ENCODE measurements at regions not wholly inside any gene's neighbourhood (a gene's known extent, or its start where the extent isn't known, plus 50 kb on each side); places are given as distances from the start of the nearest gene placed in this dataset.

DNA sequence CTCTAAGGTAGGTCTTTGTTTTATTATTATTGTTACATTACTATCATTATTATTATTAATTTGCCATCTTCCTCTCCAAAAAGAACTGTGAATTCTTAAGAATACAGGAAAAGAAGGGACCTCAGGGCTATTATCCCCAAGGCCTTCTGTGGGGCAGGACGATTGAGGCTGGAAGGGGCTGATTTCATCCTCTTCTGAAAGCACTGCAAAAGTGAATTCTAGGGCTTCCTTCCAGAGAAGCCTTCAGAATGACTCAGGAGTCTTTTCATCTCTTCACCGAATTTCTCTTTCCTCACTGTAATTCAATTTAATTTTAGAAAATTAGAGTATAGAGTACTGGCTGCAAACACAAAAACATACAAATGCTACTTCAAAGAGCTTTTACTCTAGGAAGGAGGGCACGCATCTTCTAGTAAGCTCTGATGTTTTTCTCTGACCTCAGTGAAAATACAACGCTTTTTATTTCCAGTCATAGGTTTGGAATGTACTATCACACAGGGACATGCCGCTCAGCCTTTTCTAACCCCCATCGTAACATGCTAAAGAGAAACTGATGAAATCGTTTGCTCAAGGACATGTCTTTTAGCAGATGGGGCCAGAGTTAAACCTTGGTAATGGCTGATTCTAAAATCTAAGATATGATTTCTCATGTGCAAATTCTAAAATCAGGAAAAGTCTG is 280.2 kb upstream of the PITRM1 start:
- no peak for ATAC-seq

DNA sequence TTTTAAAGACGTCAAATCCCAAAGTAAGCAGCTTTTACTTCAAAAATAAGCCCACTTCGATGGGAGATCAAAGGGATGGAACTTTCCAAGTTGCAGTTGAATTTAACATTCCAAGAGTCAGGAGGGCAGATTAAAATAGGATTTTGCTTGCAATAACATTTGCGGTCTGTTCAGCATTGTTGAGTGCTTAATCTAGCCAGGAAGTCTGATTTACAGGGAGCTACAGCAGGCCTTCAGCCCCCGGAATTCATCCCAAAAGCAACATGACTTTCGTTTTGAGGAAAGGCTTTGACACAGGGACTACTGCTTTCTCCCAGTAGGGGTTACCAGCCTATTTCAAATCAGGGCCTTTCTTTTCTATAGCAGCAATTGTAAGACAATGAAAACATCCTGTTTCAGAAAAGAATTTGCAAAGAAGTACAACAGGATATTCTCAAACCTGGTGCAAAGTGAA is 279.6 kb upstream of the PITRM1 start:
- no peak for ATAC-seq

DNA sequence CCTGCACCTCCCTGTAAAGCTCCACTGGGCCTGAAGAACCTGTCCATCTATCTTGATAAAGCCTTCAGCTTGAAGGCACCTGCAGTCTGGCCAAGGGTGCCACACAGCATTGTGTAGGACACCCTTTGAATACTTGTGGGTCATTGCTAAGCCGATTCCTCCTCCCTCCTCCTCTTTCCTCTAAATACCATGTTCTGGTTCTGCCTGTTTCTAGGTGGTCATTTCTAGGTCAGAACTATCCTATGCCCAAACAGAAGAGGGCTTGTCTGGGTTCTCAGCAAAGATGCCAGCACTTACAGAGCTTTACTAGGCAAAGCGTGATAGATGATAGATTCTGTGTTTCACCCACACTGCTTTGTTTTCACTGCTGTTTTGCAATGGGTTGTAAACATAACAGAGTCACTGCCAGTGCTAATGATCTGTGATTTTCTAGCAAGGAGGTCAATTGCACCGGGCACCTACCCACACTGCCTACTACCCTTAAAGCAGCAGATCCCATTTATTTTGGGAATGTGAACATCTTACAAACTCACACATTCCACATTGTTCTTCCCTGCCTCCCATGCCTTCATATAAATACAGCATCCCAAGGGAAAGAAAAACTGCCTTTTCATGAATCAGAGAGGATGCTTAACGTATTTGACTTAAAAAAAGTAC is 279.1 kb upstream of the PITRM1 start:
- no peak for ATAC-seq

DNA sequence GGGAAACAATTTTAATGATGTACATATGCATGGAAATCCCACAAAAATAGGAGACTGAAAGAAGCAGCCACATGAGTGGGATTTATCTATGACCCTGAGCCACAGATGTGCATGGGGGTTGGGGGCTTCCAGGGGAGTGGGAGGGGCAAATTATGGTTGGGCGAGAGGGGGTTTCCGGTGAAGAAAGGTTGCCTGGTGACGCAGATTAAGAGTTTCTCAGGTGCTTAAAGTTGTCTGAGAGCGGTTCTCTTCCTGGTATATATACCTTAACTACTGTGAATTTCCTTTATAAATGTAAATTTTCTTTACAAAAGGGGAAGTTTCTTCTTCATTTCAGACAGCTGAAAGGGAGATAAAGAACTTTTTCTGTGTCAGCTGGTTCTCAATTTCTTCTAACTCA is 273.6 kb upstream of the PITRM1 start:
- peak in 1 of 2 donors; percentile 46 for ATAC-seq

DNA sequence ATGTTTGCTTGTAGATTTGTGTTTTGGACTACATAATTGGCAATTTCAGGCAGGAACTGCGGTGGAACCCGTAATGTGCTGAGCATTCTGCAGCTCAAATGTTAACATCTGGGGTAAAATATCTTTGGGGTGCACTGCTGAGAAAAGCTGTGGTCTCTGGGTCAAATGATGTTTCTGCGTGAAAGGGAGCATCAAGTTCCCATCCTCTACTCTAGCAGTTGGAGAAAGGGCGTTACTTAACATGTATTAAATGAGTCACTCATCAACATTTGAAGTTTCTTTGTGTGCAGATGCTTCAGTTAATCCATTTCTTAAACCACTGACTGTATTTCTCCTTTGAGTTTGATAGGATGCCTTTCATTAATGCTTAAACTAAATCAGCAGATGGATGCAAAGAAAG is 273.1 kb upstream of the PITRM1 start:
- no peak for ATAC-seq

DNA sequence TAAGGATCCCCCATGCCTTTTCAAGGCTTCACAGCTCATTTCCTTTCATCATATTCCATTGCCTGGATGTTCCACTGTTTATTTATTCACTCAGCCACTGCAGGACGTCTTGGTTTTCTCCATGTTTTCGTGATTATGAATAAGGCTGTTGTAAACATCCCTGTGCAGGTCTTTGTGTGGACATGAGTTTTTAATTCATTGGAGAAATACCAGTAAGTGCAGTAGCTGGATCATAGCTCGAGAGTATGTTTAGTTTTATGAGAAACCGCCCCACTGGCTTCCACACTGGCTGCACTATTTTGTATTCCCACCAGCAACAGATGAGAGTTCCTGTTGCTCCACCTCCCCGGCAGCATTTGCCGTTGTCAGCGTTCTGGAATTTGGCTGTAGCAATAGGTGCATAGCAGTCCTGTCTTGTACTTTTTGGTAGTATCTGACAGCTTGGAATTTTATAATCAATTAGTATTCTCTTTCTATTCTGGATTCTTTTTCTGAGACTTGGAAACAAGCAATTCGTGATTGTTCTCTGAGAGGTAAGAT is 269.9 kb upstream of the PITRM1 start:
- ATAC-seq = no peak

DNA sequence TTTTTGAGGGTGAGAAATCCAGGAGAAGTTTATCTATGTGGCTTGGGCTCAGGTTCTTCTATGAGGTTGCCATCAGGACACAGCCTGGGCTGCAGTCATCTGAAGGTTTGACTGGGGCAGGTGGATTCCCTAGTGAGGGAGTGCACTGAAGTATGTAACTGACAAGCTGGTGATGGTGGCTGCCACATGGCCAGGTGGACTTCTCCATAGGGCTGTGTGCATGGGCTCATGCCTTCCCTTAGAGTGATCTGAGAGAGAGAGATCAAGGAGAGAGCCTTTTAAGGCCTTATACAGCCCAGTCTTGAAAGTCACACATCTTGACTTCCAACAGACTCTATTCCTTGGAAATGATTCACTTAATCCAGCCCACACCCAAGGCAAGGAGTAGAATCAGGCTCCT is 266.6 kb upstream of the PITRM1 start:
- no peak for ATAC-seq

DNA sequence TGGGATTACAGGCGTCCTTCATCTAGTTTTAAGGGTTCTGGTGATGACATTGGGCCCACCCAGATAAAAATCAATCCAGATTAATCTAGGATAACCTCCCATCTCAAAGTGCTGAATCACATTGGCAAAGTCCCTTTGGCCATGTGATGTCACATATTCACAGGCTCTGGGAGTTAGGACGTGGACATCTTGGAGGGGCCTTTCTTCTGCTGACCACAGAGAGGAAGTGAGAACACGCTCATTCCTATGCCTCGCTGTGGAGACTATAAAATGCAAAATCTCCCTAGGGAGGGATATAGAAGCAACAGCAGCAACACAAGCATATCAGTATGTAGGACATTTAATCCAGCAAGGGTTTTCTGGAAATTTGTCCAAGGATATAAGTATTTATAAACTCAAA is 266.0 kb upstream of the PITRM1 start:
- ATAC-seq = no peak

DNA sequence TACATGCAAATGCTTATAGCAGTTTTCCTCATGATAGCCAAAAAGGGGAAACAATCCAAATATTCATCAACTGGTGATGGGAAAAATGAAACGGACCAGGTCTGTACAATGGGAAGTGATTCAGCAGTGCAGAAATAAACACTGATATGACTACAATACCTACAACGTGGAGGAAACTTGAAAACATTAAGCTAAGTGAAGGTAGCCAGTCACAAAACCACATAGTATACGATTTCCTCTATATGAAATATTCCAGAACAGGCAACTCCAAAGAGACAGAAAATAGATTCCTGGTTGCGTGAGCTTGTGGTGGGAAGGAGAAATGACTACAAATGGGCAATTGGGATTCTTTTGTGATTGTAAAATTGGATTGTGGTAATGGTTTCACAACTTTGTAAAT is 263.1 kb upstream of the PITRM1 start:
- no peak for ATAC-seq

DNA sequence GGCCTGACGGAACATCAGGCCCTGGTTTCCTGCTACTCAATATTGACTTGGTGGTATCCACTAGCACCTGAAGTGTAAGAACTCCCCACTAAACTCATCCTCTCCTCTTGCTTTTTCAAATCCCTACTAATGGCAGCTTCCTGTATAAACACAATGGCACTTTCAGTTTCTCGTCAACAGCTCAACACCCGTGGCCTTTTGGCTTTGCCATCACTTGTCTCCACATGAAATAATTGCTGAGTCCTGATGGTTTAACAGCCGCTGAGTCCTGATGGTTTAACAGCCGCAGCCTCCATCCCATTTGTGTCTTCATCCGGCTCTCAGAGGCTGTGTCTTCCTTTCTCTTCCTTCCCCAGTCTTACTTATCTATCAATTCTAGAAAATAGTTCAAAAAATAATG is 261.4 kb upstream of the PITRM1 start:
- no peak for ATAC-seq

DNA sequence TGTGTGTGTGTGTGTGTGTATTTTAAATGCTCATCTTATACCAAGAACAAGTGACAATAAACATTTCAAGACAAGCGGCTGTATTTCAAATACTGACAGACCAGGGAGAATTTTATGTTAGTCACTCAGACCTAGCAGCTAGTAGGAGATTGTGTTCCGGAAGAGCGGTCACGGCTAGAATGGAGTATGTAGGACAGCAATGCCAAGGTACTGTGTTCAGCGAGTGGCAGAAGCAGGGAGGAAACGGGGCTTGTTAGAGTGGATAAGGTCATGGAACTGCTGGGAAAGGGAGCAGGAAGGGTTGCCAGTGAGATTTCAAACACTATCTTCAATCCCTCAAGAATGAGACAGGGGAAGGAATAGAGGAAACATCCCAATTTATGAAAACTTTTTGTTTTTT is 260.5 kb upstream of the PITRM1 start:
- no peak for ATAC-seq

DNA sequence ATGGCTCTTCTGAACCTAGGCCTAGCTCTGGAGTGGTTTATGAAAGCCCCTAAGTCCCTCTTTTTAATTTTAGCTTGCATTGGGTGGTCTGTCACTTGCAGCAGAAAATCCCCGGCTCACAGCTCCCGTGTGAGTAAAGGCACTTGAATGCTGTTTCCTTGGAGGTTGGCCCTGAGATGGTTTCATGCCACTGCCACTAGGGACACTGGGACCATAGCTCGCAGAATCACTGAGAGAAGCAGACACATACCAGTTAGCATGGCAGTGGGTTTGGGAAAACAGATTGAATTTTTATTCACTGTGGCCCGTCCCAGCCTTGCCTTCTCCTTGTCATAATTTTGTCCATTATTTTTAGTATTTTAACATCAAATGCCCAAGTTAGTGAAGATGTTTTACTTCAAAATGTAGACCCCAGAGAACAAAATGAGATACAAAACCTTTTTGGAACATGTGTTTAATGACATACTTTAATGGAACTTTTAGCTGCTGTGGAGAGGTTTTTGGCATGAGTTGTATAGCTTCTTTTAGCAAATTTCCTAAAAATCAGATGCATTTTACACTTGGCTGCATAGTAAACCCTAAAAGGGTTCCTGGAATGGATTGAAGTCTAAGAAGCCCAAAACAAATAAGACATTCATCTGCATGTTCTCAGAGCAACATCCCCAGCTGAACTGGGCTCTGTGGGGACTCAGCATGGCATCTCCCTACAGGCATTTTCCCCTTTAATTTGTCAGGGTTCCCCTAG is 259.7 kb upstream of the PITRM1 start:
- ATAC-seq = no peak

DNA sequence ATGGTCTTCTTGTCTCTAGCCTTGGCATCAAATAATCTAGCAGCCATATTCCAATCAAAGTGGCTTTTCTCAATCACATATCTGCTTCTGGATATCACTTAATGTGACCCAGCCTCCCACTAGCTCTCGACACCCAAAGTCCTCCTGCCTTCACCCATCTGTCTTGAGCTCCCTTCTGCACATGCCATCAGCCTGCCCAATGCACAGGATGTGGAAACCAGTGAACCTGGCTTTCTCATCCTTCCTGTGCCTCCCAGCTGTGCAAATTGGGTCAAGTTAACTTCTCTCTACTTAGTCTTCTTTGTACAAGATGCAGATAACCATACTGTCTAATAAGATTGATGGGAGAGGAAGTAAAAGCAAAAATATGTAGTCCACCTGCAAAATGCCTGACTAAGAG is 257.9 kb upstream of the PITRM1 start:
- ATAC-seq = no peak

DNA sequence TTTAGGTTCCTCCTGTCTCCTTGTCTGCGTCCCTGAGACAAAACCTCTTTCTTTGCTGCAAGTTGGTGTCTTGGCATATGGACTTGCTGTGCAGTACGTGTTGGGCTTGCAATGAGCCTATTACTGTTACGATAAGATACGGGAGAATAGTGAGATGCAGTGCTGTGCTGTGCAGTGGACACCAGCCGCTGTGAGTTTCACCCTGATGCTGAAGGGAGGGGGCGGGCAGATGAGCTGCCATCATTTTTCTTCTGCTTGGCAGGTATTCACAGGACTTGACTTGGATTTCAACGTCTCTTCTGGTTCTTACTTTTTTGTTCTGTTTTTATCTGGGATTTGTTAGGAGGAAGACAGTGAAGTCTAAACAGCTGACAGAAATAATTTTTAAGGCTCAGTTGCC is 257.1 kb upstream of the PITRM1 start:
- ATAC-seq = no peak

DNA sequence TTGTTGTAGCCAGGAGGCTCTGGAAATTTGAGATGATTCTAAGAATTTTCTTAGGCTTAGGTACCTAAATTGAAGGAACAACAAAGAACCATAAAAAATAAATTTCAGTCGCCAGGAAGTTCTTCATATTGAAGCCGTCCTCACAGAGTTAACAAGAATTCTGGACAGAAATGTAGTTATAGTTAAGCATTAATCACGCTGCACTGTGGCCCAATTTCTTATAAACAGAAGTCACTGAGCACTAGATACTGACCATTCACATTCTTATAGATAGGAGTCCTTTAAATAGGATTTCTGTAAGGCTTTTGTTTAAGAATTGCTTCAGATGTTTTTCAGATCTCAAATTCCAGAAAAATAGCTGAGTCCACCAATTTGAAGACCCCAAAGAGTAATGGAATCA is 256.2 kb upstream of the PITRM1 start:
- ATAC-seq = no peak

DNA sequence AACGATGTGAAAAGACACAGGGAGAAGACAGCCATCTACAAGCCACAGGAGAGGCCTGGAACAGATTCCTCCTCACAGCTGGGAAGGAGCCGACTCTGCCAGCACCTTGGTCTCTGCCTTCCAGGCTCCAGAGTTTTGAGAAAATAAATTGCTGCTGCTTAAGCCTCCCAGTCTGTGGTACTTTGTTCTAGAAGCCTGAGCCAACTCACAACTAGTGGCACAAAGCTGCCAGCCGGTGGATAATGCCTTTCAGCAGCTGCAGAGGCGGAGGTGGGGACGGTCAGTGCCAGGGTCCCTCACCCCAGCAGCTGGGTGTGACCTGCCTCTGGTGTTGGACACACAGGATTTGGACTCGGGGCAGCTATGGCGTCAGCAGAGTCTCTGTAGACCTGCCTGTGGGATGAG is 255.4 kb upstream of the PITRM1 start:
- ATAC-seq = no peak

DNA sequence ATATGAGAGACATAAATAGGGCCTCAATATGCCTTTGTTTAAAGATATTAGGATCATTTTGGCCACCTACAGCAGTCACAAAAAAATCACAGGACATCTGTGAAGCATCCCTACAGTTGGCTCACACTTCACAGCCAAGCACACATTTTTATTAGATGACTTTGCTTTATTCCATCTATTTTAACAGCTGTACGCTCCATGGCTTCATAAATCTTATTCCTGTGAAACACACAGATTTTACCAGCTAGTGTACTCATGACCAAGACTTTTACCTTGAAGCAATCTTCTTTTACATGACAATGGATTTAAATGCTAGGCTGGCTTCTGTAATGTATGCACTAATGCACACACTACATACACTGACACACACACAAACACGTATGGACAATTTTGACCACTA is 254.8 kb upstream of the PITRM1 start:
- no peak for ATAC-seq

DNA sequence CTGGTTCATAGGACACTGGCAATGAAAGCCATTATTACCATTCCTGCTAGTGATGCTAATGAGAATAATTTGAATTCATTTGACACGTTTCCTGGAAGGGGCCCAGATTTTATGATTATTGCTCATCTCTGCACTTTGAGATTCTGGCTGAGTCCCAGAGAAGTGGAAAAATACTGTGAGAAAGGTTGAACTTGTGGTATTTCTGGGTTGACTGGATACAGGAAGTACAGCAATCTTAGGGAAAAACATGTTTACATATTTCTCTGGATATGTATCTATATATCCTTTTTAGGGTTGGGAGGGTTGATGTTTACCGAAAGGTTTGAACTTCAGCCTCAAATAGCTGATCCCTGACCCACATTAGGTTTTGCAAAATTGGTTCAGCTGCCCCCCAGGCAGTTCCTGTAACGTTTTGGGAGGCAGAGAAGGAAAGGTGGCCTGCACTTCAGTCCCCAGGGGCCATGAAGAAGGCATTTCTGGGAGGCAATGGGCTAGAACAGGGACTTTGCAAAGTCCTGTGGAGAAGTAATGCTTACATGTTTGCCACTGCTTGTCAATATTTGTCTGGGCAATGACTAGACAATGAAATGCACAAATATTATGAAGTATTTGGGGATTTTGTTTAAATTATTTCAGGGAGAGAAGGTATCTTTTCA is 253.7 kb upstream of the PITRM1 start:
- no peak for ATAC-seq

DNA sequence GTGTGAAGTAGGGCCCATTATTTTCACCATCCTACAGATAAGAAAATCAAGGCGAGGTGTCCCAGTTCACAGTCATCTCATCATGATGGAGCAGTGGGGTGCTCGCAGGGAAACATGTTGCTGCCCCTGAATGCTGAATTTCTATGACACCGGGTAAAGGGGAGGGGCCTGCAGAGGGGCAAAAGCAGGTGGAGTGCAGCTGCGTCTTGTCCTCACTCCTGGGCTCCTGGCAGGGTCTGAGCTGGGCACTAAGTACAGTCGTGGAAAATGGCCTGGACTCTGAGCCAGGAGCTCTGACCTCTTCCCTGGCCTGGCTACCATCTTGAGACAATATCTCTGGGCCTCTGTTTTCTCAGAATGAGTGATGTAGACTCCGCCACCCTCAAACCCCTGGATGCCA is 253.1 kb upstream of the PITRM1 start:
- ATAC-seq = no peak

DNA sequence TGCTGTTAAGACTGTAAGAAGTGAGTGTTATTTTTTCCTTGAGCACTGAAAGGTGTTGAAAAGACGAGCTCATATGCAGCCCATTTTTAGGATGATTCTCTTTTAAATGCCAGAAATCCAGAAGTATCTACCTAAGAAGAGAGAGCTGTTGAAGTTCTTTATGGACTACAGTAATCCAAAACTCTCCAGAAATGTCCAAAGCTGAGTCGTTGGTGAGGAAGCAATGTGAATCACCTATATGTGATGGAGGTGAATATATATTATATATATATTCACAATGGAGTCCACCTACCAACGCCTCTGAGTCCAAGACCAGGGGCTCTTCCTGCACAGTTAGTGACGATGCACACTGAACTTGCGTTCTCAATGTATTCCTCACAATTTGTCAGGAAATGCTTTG is 252.7 kb upstream of the PITRM1 start:
- ATAC-seq = no peak

DNA sequence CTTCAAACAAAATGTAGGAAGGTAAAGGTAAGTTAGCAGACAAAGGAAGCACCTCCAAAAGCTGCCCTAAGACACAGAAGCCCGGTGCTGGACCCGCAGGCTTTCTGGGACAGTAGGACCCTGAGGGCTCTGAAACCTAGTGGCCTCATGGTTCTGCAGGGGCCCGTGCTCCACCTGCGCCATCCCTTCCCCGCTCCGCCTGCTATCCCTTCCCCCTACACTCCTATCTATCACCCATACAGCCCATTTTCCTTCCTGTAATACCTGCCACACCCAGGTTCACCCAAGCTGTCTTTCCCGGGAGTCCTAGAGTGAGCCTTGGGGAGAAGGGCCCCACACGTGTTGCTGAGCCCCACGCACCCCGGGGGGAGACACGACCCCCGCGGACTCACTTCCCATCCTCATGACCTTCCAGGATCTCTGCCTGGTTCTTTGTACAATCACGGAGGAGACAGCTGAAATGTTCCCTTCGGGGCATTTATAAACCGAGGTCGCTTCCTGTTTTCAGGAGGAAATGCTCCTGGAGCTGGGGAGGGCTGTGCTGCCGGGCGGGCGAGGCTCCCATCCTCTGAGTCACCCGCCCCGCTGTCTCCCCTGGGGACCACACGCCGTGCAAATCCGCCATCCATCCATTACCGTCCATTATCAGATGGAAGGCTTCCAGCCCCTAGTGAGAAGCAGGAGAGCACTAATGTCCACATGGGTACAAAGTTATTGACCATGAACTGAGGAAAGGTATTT is 251.7 kb upstream of the PITRM1 start:
- no peak for ATAC-seq

DNA sequence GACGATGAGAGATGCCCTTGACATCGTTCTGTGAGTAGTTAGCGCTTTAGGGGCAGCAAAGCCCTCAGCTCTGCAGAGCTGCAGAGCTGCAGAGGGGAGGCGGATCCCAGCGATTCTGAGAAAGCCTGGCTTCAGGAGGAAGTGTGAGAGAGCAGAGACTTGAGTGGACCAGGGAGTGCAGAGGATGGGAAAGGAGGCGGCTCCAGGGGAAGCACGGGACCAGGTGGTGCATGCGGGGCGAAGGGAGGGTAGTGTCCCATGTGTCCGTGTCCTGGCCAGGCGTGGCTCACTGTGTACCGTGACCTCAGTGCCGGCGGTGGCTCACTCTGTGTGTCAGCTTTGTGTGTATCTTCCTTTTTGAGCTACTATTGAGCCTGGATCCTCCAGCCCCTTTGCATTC is 250.8 kb upstream of the PITRM1 start:
- no peak for ATAC-seq

DNA sequence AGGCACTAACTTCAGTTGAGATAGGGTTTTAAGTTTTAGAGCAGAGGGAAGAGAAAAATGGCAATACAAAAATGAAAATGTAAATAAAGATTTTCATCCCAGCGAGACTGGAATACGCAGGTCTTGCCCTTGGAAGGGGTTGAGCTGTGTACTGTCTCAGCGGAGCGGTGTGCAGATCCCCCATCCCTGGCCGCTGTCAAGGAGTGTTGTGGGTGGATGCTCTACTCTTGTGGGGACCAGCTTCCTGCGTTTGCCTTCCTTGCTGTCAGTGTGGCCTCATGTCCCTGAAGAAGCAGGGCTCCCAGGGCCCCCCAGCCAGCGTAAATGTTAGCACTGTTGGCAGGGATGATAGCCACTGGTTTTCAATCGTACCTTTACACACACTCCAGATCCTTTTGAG is 249.7 kb upstream of the PITRM1 start:
- ATAC-seq = no peak
